ENCODE measurements at regions not wholly inside any gene's neighbourhood (a gene's known extent, or its start where the extent isn't known, plus 50 kb on each side); places are given as distances from the start of the nearest gene placed in this dataset.

GRCh38 chr11:45413156-45413858, 127.2 kb upstream of the SYT13 start:
- TF ChIP-seq CTCF (IDR thresholded peaks at IDR 0.05 in 8 of 11, conservative IDR thresholded peaks at IDR 0.05 in 3 of 11) (no peak), POLR2A (IDR thresholded peaks at IDR 0.05) (no peak)
